Endothelial cell of umbilical vein (primary cell): ENCODE measurements at regions not wholly inside any gene's neighbourhood (a gene's known extent, or its start where the extent isn't known, plus 50 kb on each side); places are given as distances from the start of the nearest gene placed in this dataset.

Experiments
- BruUV-seq: library from RNA; stranded (reverse); fragments of 400-500 nt; replicated peaks from 2 replicates; lab custom pipeline; 2021; lab: Mats Ljungman, UMichigan
- CTCF ChIA-PET: fragments of 300-600, 350-600 bp; sonication (Branson Sonifier 250); formaldehyde crosslinking; loops from one replicate; lab custom pipeline; 2021; ENCODE audit warnings: antibody characterized with exemption, inconsistent platforms; lab: Charles Lee
- POLR2A ChIA-PET: fragments of 300-600, 350-600 bp; sonication (Branson Sonifier 250); formaldehyde crosslinking; loops from one replicate; lab custom pipeline; 2021; ENCODE audit warnings: antibody characterized with exemption, inconsistent platforms; lab: Charles Lee
- DNase-seq: peaks from one replicate; pipeline ENCODE4 v3.0.0-alpha.2; 2011; ENCODE audit warnings: low read depth, low spot score
- FAIRE-seq: peaks from 2 replicates; lab custom pipeline; 2011; peaks lifted over from hg19 to GRCh38; lab: Jason Lieb, UNC
- H2AFZ ChIP-seq: 2 replicates; pipeline ENCODE4 v1.6.0; 2012; ENCODE audit warnings: low read depth, low read length, control low read depth, inconsistent platforms
- H3K27ac ChIP-seq: 2 replicates; pipeline ENCODE4 v1.5.1; 2011; ENCODE audit warnings: low read depth, mild to moderate bottlenecking, control low read depth, low read length, moderate library complexity; ENCODE audit not compliant: insufficient read depth
- H3K27me3 ChIP-seq, 2 experiments: 2 replicates each; pipeline versions ENCODE4 v1.6.0 to v1.6.1; 2011; ENCODE audit warnings: low read length in 2 of 2, mixed read lengths in 1 of 2; ENCODE audit not compliant: control insufficient read depth in 2 of 2, insufficient read depth in 2 of 2
- H3K36me3 ChIP-seq, 2 experiments: 2 replicates in 1 of 2; 3 replicates in 1 of 2; pipeline ENCODE4 v1.5.1; 2011; ENCODE audit warnings: low read length in 2 of 2, mild to moderate bottlenecking in 1 of 2, moderate library complexity in 1 of 2; ENCODE audit not compliant: control insufficient read depth in 2 of 2, insufficient read depth in 2 of 2; ENCODE audit errors: extremely low read depth in 1 of 2
- H3K4me1 ChIP-seq: 3 replicates; pipeline ENCODE4 v1.5.1; 2011; ENCODE audit warnings: mild to moderate bottlenecking, low read length; ENCODE audit not compliant: control insufficient read depth, insufficient read depth; ENCODE audit errors: extremely low read depth
- H3K4me2 ChIP-seq: 2 replicates; pipeline ENCODE4 v1.6.1; 2011; ENCODE audit warnings: low read length, control low read depth, mixed read lengths; ENCODE audit not compliant: insufficient read depth
- H3K4me3 ChIP-seq, 3 experiments: fragments of 200-600 bp in 1 of 3; sonication (generic), shearing (Covaris generic) in 1 of 3; replicated peaks in 1 of 3; 2 replicates each; pipeline ENCODE4 v1.5.1; 2011 to 2016; ENCODE audit warnings: control low read depth in 3 of 3, low read length in 3 of 3, mild to moderate bottlenecking in 2 of 3, inconsistent platforms in 1 of 3, low read depth in 1 of 3, moderate library complexity in 1 of 3; ENCODE audit not compliant: insufficient read depth in 1 of 3
- H3K79me2 ChIP-seq: 2 replicates; pipeline ENCODE4 v1.6.0; 2012; ENCODE audit warnings: low read length, inconsistent platforms; ENCODE audit not compliant: control insufficient read depth, insufficient read depth
- H3K9ac ChIP-seq: replicated peaks from 2 replicates; pipeline ENCODE3; 2011; ENCODE audit warnings: low read length, control low read depth; ENCODE audit not compliant: insufficient read depth; ENCODE audit errors: extremely low read depth
- H3K9me1 ChIP-seq: replicated peaks from 3 replicates; pipeline ENCODE4 v1.6.0; 2011; ENCODE audit warnings: mild to moderate bottlenecking, low read length; ENCODE audit not compliant: control insufficient read depth, insufficient read depth; ENCODE audit errors: extremely low read depth
- H3K9me3 ChIP-seq: replicated peaks from 2 replicates; pipeline ENCODE4 v1.5.1; 2012; ENCODE audit warnings: low read length, inconsistent platforms; ENCODE audit not compliant: control insufficient read depth, insufficient read depth
- H4K20me1 ChIP-seq: replicated peaks from 2 replicates; pipeline ENCODE3; 2011; ENCODE audit warnings: mild to moderate bottlenecking, low read length; ENCODE audit not compliant: control insufficient read depth, insufficient read depth; ENCODE audit errors: extremely low read depth
- CTCF ChIP-seq, 2 donors: IDR thresholded peaks; 1 replicate in 1 of 2; 2 replicates in 1 of 2; pipeline ENCODE4 v1.5.1; 2011; ENCODE audit warnings: low read length in 2 of 2, mild to moderate bottlenecking in 2 of 2, moderate library complexity in 2 of 2, control low read depth in 1 of 2, inconsistent platforms in 1 of 2, low read depth in 1 of 2; ENCODE audit not compliant: insufficient read depth in 1 of 2; ENCODE audit errors: extremely low read depth in 1 of 2
- EZH2 ChIP-seq: IDR thresholded peaks from 2 replicates; pipeline ENCODE4 v1.6.1; 2012; ENCODE audit warnings: borderline replicate concordance, low read depth, mild to moderate bottlenecking, moderate library complexity, low read length, inconsistent platforms; ENCODE audit not compliant: severe bottlenecking
- FOS ChIP-seq: IDR thresholded peaks from 2 replicates; pipeline ENCODE4 v1.6.1; 2011; ENCODE audit warnings: mild to moderate bottlenecking, low read length, moderate library complexity, borderline replicate concordance; ENCODE audit not compliant: insufficient read depth
- GATA2 ChIP-seq: IDR thresholded peaks from 2 replicates; pipeline ENCODE4 v1.7.0; 2011; ENCODE audit warnings: low read depth, mild to moderate bottlenecking, moderate library complexity, mixed read lengths, low read length; ENCODE audit not compliant: insufficient read length, insufficient read depth
- JUN ChIP-seq: IDR thresholded peaks from 2 replicates; pipeline ENCODE4 v1.6.1; 2011; ENCODE audit warnings: borderline replicate concordance, low read depth; ENCODE audit not compliant: insufficient read length, insufficient read depth
- MAX ChIP-seq: IDR thresholded peaks from 2 replicates; pipeline ENCODE4 v1.6.1; 2011; ENCODE audit not compliant: insufficient read depth, insufficient read length
- MYC ChIP-seq: IDR thresholded peaks from one replicate; pipeline ENCODE4 v1.6.1; 2011; ENCODE audit warnings: mild to moderate bottlenecking, low read depth, low read length
- POLR2A ChIP-seq: IDR thresholded peaks from 2 replicates; pipeline ENCODE4 v1.6.1; 2012; ENCODE audit warnings: low read depth, mild to moderate bottlenecking, control low read depth, low read length
- POLR2AphosphoS5 ChIP-seq: IDR thresholded peaks from 2 replicates; pipeline ENCODE4 v1.6.1; 2012; ENCODE audit warnings: low read depth, mild to moderate bottlenecking, control low read depth, low read length, moderate library complexity; ENCODE audit not compliant: insufficient read depth
- dilution Hi-C: fragments of 300-500 bp; cut with MboI; formaldehyde crosslinking; loops from one replicate; pipeline ENCODE4 v1.15.0; 2019; ENCODE audit warnings: low sequenced_read_pairs; ENCODE audit not compliant: extremely low pct_ligation_motif_present
- intact Hi-C: fragments of 100-400 bp; cut with micrococcal nuclease; formaldehyde crosslinking; loops from one replicate; pipeline ENCODE4 v1.10.0; 2022

GRCh38 chr22:47377926-47378560 lies 615.6 kb downstream of the TBC1D22A start:
- intact Hi-C loops, result no loop called here
- Histone ChIP-seq H3K9me1 (no peaks in the 10 kb centered on the region), H3K9me3 (no peaks in the 10 kb centered on the region), H3K79me2 (no peaks in the 10 kb centered on the region), H3K4me3 (no peak overlapping the region), H3K27ac (no peak overlapping the region), H3K9ac (no peak overlapping the region), H4K20me1 (no peaks in the 10 kb centered on the region), H3K4me1 (no peaks in the 10 kb centered on the region), H3K36me3 (no peaks in the 10 kb centered on the region), H2AFZ (no peak overlapping the region), H3K27me3 (no peaks in the 10 kb centered on the region), H3K4me2 (no peak overlapping the region)
- CTCF ChIA-PET, result no interaction called here
- no peak for DNase-seq
- dilution Hi-C loops, result no loop called here
- no peak for TF ChIP-seq CTCF (IDR thresholded peaks at IDR 0.05; ENCODE audit: extremely low read depth in 1 of 2, insufficient read depth in 1 of 2, low read depth in 1 of 2, low read length in 2 of 2)
- TF ChIP-seq MYC, result no peak
- no peak for TF ChIP-seq GATA2
- TF ChIP-seq EZH2, result no peak
- no peak for TF ChIP-seq MAX
- no peak for TF ChIP-seq POLR2AphosphoS5
- TF ChIP-seq POLR2A, result no peak
- no peak for TF ChIP-seq JUN
- no peak for TF ChIP-seq FOS
- no TSS peak for BruUV-seq
- no peak for FAIRE-seq
- POLR2A ChIA-PET, result no interaction called here
